ENCODE measurements at regions not wholly inside any gene's neighbourhood (a gene's known extent, or its start where the extent isn't known, plus 50 kb on each side); places are given as distances from the start of the nearest gene placed in this dataset.
"Not testable (repeated sequence)": the region's sequence is repeated elsewhere in the genome, so short reads cannot be mapped to it uniquely, and the experiment has no call there.

- TF ChIP-seq CTCF (IDR thresholded peaks at IDR 0.05; ENCODE audit: control extremely low read depth in 1 of 3, insufficient read depth in 1 of 3, low read depth in 1 of 3, low read length in 3 of 3); USF2 (IDR thresholded peaks at IDR 0.05; ENCODE audit: low read length); POLR2A (IDR thresholded peaks at IDR 0.05; ENCODE audit: control extremely low read depth in 1 of 2, low read depth in 2 of 2, low read length in 2 of 2); TAF1 (IDR thresholded peaks at IDR 0.05; ENCODE audit: low read depth, low read length); SIN3A (conservative IDR thresholded peaks at IDR 0.05 in 1 of 2, IDR thresholded peaks at IDR 0.05 in 1 of 2; ENCODE audit: low read depth in 1 of 2, low read length in 2 of 2); BRCA1 (IDR thresholded peaks at IDR 0.05; ENCODE audit: low read depth, low read length); ATF2 (IDR thresholded peaks at IDR 0.05; ENCODE audit: low read length); EZH2 (IDR thresholded peaks at IDR 0.05; ENCODE audit: low read depth, low read length, severe bottlenecking); TAF7 (optimal IDR thresholded peaks at IDR 0.05; ENCODE audit: borderline replicate concordance, low read depth, low read length); CEBPB (IDR thresholded peaks at IDR 0.05; ENCODE audit: low read depth, low read length); CHD2 (IDR thresholded peaks at IDR 0.05; ENCODE audit: low read length); TEAD4 (IDR thresholded peaks at IDR 0.05; ENCODE audit: low read depth, low read length); EGR1 (IDR thresholded peaks at IDR 0.05; ENCODE audit: borderline replicate concordance, low read depth, low read length): not testable (repeated sequence)
- peak in 1 of 2 experiments; percentile 93; a peak in 1 of 3 replicates for TF ChIP-seq EP300 (IDR thresholded peaks at IDR 0.05; ENCODE audit: borderline replicate concordance in 1 of 2, low read depth in 2 of 2, low read length in 2 of 2)
Observed at GRCh38 chr6:132109752-132110151, 158.6 kb upstream of the CCN2 start.

All from H1 (cell line).